ENCODE measurements at regions not wholly inside any gene's neighbourhood (a gene's known extent, or its start where the extent isn't known, plus 50 kb on each side); places are given as distances from the start of the nearest gene placed in this dataset.

DNA sequence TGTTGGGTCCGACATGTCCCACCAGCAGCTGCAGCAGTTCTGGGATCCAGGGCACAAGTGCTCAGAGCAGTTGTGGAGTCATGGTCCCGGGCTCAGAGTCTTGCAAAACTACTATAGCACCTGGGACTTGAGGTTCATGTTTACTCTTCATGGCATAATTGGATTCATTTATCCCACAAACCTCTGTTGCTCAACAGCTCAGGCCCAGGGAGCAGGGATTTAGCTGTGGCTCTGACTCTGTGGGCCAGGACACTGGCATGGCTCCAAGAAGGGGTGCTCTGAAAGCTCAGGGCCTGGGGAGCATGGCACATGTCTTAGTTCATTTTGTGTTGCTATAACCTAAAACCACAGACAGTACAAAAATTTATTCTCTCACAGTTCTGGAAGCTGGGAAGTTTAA, 626.7 kb upstream of the ADGRL2 start:
- Histone ChIP-seq H3K36me3 (replicated peaks in 1 of 2; ENCODE audit: control insufficient read depth in 1 of 2, insufficient read depth in 2 of 2, low read length in 2 of 2) (no peaks in the 10 kb centered on the region), H2AFZ (ENCODE audit: low read length) (no peak overlapping the region), H3K9me3 (ENCODE audit: low read length) (peaks cover 74% of the 10 kb centered on the region), H3K9ac (ENCODE audit: insufficient read depth, low read depth, low read length) (no peak overlapping the region), H3K27me3 (ENCODE audit: control insufficient read depth in 1 of 2, insufficient read depth in 2 of 2, low read length in 2 of 2) (no peaks in the 10 kb centered on the region), H3K4me2 (ENCODE audit: low read depth, low read length) (no peak overlapping the region), H3K4me1 (ENCODE audit: insufficient read depth, low read length) (no peaks in the 10 kb centered on the region), H3K27ac (ENCODE audit: extremely low read length, insufficient read depth, low read length) (no peak overlapping the region), H3K4me3 (replicated peaks in 1 of 3; ENCODE audit: insufficient read depth in 1 of 3, low read depth in 2 of 3, low read length in 3 of 3) (no peak overlapping the region), H3K79me2 (ENCODE audit: insufficient read depth, low read length) (no peaks in the 10 kb centered on the region), H4K20me1 (ENCODE audit: insufficient read depth, low read length) (no peaks in the 10 kb centered on the region)
- BruUV-seq (replicated peaks): no TSS peak
- TF ChIP-seq, protein P1, sequence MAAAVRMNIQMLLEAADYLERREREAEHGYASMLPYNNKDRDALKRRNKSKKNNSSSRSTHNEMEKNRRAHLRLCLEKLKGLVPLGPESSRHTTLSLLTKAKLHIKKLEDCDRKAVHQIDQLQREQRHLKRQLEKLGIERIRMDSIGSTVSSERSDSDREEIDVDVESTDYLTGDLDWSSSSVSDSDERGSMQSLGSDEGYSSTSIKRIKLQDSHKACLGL (CRISPR knock-in tag; IDR thresholded peaks at IDR 0.05): no peak
- no peak for TF ChIP-seq ZNF569 (CRISPR knock-in tag; IDR thresholded peaks at IDR 0.05; ENCODE audit: borderline replicate concordance)
- TF ChIP-seq ARID2 (CRISPR knock-in tag; IDR thresholded peaks at IDR 0.05; ENCODE audit: borderline replicate concordance): no peak
- no peak for TF ChIP-seq ZNF343 (CRISPR knock-in tag; IDR thresholded peaks at IDR 0.05)
- no peak for TF ChIP-seq ZNF781 (CRISPR knock-in tag; IDR thresholded peaks at IDR 0.05; ENCODE audit: borderline replicate concordance, not compliant biosample characterization)
- no peak for TF ChIP-seq KDM5A (IDR thresholded peaks at IDR 0.05; ENCODE audit: borderline replicate concordance, low read length)
- no peak for TF ChIP-seq BORCS8-MEF2B (CRISPR knock-in tag; IDR thresholded peaks at IDR 0.05)
- no peak for TF ChIP-seq MTF1 (CRISPR knock-in tag; IDR thresholded peaks at IDR 0.05)
- TF ChIP-seq, protein P2, sequence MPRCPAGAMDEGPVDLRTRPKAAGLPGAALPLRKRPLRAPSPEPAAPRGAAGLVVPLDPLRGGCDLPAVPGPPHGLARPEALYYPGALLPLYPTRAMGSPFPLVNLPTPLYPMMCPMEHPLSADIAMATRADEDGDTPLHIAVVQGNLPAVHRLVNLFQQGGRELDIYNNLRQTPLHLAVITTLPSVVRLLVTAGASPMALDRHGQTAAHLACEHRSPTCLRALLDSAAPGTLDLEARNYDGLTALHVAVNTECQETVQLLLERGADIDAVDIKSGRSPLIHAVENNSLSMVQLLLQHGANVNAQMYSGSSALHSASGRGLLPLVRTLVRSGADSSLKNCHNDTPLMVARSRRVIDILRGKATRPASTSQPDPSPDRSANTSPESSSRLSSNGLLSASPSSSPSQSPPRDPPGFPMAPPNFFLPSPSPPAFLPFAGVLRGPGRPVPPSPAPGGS (CRISPR knock-in tag; IDR thresholded peaks at IDR 0.05): no peak
- TF ChIP-seq, protein P3, sequence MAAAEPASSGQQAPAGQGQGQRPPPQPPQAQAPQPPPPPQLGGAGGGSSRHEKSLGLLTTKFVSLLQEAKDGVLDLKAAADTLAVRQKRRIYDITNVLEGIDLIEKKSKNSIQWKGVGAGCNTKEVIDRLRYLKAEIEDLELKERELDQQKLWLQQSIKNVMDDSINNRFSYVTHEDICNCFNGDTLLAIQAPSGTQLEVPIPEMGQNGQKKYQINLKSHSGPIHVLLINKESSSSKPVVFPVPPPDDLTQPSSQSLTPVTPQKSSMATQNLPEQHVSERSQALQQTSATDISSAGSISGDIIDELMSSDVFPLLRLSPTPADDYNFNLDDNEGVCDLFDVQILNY (CRISPR knock-in tag; conservative IDR thresholded peaks at IDR 0.05): no peak
- no peak for TF ChIP-seq ETV5 (CRISPR knock-in tag; IDR thresholded peaks at IDR 0.05; ENCODE audit: borderline replicate concordance)
- no peak for TF ChIP-seq MZF1 (CRISPR knock-in tag; IDR thresholded peaks at IDR 0.05; ENCODE audit: borderline replicate concordance)
- TF ChIP-seq YY1 (IDR thresholded peaks at IDR 0.05; ENCODE audit: insufficient read depth, insufficient replicate concordance, low read depth, low read length): no peak
- TF ChIP-seq ZFY (CRISPR knock-in tag; IDR thresholded peaks at IDR 0.05): no peak
- TF ChIP-seq ZNF558 (CRISPR knock-in tag; IDR thresholded peaks at IDR 0.05; ENCODE audit: borderline replicate concordance): no peak
- ChIA-PET POLR2A (no interaction called here), CTCF (ENCODE audit: low intra/inter-chr PET ratio, low total read pairs) (no interaction called here)
- in situ Hi-C loops (cut with HindIII; ENCODE audit: extremely low pct_ligation_motif_present, low pct_unique_long_range_greater_than_20kb) (no loop called here), intact Hi-C loops (cut with micrococcal nuclease; ENCODE audit: unreplicated experiment) (no loop called here)
- DNase-seq (ENCODE audit: low spot score): no peak
- WGBS (ENCODE audit: low lambda C conversion rate): 0% methylated on average over 1 of the region's 2 CpGs
- ATAC-seq: no peak
- FAIRE-seq: no peak

Data from HepG2 (cell line).